Skeletal muscle satellite cell (primary cell): ENCODE measurements at regions not wholly inside any gene's neighbourhood (a gene's known extent, or its start where the extent isn't known, plus 50 kb on each side); places are given as distances from the start of the nearest gene placed in this dataset.
"Not testable (repeated sequence)": the region's sequence is repeated elsewhere in the genome, so short reads cannot be mapped to it uniquely, and the experiment has no call there.

Experiments used
- H3K27me3 ChIP-seq: 2 replicates; pipeline ENCODE4 v1.7.0; 2013; ENCODE audit warnings: low read length; ENCODE audit not compliant: control insufficient read depth, insufficient read depth
- H3K36me3 ChIP-seq: 2 replicates; pipeline ENCODE4 v1.7.0; 2013; ENCODE audit warnings: mild to moderate bottlenecking, control low read depth, low read length; ENCODE audit not compliant: insufficient read depth
- H3K4me1 ChIP-seq: 2 replicates; pipeline ENCODE4 v1.7.0; 2013; ENCODE audit warnings: low read length; ENCODE audit not compliant: control insufficient read depth, insufficient read depth
- H3K4me2 ChIP-seq: 2 replicates; pipeline ENCODE4 v1.7.0; 2013; ENCODE audit warnings: mild to moderate bottlenecking, low read length
- H3K4me3 ChIP-seq: 2 replicates; pipeline ENCODE4 v1.7.0; 2013; ENCODE audit warnings: low read length
- H3K9ac ChIP-seq: 2 replicates; pipeline ENCODE4 v1.7.0; 2013; ENCODE audit warnings: mild to moderate bottlenecking, low read depth, low read length, moderate library complexity
- H3K9me3 ChIP-seq: replicated peaks from 2 replicates; pipeline ENCODE4 v1.7.0; 2013; ENCODE audit warnings: mild to moderate bottlenecking, control low read depth, low read length

DNA sequence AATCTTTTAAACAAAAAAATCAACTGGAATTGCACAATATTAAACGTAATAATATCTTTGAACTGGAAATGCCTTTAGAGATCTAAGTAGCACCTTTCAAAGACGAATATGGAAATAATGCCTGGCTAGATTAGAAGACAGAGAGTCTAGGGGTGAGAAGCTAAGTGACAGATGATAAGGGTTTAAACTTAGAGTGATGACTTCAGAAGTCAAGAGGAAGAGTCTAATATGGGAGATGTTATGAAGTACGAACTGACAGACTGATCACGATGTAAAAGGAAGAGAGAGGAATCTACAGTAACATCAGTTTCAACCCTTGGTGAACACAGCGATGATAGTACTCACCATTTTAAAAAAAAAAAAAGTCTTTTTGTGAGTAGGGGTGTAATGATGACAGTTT is 57.9 kb downstream of the HINT1 start:
- Histone ChIP-seq H3K9ac (no peak overlapping the region), H3K4me2 (no peak overlapping the region), H3K27me3 (peaks cover 12% of the 10 kb centered on the region), H3K36me3 (no peaks in the 10 kb centered on the region), H3K4me1 (no peaks in the 10 kb centered on the region), H3K4me3 (no peak overlapping the region), H3K9me3 (no peaks in the 10 kb centered on the region)

DNA sequence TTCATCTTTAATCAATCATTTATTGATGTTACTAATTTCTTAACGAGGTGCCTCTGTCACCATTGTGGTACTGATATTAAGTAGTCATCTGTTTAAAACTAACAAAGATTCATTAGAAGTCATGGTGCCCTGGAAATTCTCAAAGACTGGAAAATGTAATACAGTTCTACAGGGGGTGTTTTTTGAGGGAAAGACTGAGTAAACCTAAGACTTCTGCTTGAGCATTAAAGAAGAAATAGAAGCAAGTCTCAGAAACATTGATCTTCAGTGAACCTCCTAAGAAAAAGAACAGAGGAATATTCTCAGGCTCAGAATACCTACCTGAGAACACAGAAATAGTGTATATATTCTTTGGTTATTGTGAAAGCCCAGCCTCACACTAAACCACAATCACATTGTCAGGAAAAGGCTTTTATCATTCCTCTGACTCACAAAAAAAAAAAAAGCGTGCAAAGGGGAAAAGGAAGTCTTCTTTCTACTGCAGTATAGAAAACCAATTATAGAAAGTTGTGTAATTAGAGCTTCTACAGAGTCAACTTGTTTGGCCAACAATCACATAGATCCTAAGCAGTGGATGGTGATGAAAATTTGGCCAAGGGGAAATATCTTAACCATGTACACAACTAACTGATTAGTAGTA is 60.8 kb downstream of the HINT1 start:
- no peak overlapping the region for H3K4me3 ChIP-seq
- H3K4me1 ChIP-seq: no peaks in the 10 kb centered on the region
- H3K36me3 ChIP-seq: no peaks in the 10 kb centered on the region
- H3K4me2 ChIP-seq: no peak overlapping the region
- no peaks in the 10 kb centered on the region for H3K9me3 ChIP-seq
- peaks cover 19% of the 10 kb centered on the region for H3K27me3 ChIP-seq
- H3K9ac ChIP-seq: no peak overlapping the region

DNA sequence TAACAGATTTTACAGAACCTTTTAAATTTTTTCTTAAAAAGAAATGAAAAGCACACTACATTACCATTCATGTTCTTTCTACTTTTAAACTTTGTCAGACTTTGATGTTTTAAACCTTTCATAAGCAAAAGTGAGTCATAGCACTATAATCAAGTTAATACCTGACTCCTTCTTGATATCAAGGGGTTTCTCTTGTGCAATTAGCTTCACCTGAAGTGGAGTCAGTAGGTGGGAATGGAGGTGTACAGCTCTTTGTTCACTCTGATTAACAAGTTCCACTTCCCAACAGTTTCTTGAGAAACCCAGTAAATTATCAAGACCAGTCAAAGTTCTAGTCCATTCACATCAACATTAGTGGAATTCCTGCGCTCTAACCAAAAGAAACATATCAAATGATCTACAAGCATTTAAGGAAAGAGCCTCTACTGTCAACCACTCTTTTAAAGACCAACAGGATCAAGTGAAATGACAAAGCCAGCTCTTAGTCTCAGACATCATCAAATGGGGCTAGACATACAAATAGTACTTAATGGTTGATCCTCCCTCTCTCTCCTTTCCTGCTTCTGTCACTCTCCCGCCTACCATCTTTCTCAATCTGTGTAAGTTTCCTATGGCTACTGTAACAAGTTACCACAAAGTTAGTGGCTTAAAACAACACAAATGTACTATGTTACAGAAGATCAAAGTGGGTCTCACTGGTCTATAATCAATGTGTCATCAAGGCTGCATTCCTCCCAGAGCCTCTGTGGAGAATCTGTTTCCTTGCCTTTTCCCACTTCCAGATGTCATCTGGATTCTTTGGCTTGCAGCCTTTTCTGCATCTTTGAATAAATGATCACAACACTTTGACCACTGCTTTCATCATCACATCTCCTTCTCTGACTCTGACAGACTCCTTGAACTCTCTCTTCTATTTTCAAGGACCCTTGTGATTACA is 68.0 kb downstream of the HINT1 start:
- Histone ChIP-seq H3K9ac (no peak overlapping the region), H3K4me1 (no peaks in the 10 kb centered on the region), H3K4me2 (no peak overlapping the region), H3K9me3 (no peaks in the 10 kb centered on the region), H3K27me3 (peaks cover 12% of the 10 kb centered on the region), H3K4me3 (no peak overlapping the region), H3K36me3 (no peaks in the 10 kb centered on the region)

DNA sequence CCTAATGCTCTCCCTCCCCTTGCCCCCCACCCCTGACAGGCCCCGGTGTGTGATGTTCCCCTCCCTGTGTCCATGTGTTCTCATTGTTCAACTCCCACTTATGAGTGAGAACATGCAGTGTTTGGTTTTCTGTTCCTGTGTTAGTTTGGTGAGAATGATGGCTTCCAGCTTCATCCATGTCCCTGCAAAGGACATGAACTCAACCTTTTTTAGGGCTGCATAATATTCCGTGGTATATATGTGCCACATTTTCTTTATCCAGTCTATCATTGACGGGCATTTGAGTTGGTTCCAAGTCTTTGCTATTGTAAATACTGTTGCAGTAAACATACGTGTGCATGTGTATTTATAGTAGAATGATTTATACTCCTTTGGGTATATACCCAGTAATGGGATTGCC is 69.5 kb downstream of the HINT1 start:
- not testable (repeated sequence) for H3K36me3 ChIP-seq, H3K4me2 ChIP-seq, H3K9ac ChIP-seq, H3K4me1 ChIP-seq, H3K9me3 ChIP-seq, H3K4me3 ChIP-seq
- peaks cover 12% of the 10 kb centered on the region for H3K27me3 ChIP-seq

DNA sequence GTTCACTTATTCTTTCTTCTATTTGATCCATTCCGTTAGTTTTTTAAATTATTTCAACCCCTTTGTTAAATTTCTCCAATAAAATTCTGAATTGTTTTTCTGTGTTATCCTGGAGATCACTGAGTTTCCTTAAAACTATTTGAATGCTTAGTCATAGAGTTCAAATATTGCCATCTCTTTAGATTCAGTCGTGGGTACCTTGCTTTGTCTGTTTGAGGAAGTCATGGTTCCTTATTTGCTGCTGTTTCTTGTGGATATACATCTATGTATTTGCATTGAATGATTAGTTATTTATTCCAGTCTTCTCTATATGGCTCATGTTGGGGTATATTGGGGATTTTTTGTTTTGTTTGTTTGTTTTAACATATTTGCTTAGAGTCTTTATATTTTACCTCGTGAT is 80.6 kb downstream of the HINT1 start:
- H3K9ac ChIP-seq: no peak overlapping the region
- no peak overlapping the region for H3K4me3 ChIP-seq
- H3K9me3 ChIP-seq: no peaks in the 10 kb centered on the region
- no peaks in the 10 kb centered on the region for H3K4me1 ChIP-seq
- no peak overlapping the region for H3K4me2 ChIP-seq
- no peaks in the 10 kb centered on the region for H3K27me3 ChIP-seq
- H3K36me3 ChIP-seq: no peaks in the 10 kb centered on the region

DNA sequence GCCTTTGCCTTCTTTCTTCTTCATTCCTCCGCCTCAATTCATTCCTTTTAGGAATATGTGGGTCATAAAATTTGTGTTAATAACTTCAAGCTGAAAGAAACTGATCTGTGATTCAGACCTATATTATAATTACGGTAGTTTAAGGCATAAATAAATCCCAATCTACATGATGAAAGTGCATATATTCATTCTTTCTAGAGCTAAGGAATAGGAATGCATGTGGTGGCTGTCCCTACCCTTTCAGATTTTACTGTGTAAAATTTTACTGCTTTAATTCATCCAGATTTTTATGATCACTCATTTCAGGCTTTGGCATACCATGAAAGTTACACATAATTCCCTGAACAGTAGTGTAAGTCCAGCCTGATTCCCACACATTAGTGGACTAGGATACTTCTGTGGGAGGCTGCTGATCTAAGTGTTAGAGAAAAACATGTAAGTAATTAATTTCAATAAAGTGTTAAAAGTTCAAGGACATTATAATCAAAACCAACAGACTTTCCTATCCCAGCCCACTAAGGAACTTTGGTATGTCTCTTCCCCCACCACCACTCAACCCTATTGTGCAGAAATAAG is 83.1 kb downstream of the HINT1 start:
- Histone ChIP-seq H3K4me1 (no peaks in the 10 kb centered on the region), H3K4me2 (no peak overlapping the region), H3K4me3 (no peak overlapping the region), H3K9ac (no peak overlapping the region), H3K9me3 (no peaks in the 10 kb centered on the region), H3K36me3 (no peaks in the 10 kb centered on the region), H3K27me3 (no peaks in the 10 kb centered on the region)

DNA sequence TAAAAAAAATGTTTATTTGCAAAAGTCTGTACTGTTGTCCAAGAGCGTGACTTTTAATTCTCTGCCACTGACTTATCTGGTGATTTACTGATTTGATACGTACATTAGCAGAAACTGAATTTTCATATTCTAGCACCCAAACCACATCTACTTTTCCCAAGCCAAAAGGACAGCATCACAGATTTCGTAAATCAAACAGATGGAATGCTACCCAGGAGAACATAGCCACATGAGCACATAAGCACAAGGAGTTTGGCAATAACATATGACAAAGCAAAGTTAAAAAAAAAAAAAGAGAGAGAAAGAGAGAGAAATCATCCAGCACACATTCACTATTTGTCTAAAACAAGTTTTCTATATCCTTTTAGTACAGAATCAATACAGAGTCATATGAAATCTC is 83.7 kb downstream of the HINT1 start:
- Histone ChIP-seq H3K27me3 (no peaks in the 10 kb centered on the region), H3K4me3 (no peak overlapping the region), H3K4me2 (no peak overlapping the region), H3K4me1 (no peaks in the 10 kb centered on the region), H3K36me3 (no peaks in the 10 kb centered on the region), H3K9me3 (no peaks in the 10 kb centered on the region), H3K9ac (no peak overlapping the region)

DNA sequence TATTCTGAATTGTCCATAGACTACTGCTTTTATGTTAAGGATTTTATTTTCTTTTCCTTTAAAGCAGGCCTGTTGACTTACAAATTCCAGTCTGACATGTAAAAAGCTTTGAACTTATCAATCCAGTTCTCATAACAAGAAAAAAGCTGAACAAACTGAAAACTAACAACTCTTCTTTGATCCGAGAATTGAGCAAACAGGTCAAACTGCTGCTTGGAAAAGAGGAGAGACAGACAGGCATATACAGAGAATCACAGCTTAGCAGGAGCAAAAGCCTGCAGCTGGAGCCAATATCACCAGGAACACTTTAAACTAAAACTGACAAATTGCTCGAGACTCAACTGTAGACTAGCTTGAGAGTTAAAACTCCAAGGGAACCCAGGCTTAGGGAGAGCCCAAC is 85.8 kb downstream of the HINT1 start:
- Histone ChIP-seq H3K36me3 (no peaks in the 10 kb centered on the region), H3K4me1 (no peaks in the 10 kb centered on the region), H3K4me3 (no peak overlapping the region), H3K27me3 (no peaks in the 10 kb centered on the region), H3K4me2 (no peak overlapping the region), H3K9me3 (no peaks in the 10 kb centered on the region), H3K9ac (no peak overlapping the region)

DNA sequence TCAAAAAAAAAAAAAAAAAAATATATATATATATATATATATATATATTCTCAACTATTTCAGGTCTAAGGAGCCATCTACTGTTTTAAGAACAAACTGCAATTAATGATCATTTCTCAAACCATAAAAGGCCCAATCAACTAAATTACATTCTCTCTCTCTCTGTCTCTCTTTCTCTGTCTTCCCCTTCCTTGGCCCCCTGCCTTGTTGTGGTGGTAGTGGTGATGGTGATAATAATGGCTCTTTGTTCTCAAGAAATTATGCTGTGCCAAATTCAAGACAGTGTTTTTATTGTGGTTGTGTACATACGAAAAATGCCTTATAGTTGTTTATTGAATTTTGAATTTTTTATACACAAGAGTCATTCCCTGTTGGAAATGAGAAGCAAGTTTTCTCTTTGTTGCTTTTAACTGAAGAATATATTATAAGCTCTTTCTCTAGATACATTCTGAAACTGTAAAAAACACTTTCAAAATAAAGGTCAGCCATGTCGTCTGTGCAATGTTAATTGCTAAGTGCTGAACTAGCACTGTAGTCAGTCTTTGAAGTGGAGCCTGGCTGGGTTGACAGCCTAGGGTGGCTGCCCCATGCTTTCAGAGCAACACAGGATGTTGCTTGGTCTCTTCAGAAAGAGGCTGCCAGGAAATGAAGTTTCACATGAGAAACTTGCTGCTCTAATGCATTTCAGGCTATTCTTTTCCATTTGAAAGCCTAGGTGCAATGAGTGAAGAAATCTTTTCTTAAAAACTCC is 96.0 kb downstream of the HINT1 start:
- Histone ChIP-seq H3K4me3 (no peak overlapping the region), H3K36me3 (no peaks in the 10 kb centered on the region), H3K27me3 (no peaks in the 10 kb centered on the region), H3K9ac (no peak overlapping the region), H3K4me1 (no peaks in the 10 kb centered on the region), H3K9me3 (no peaks in the 10 kb centered on the region), H3K4me2 (no peak overlapping the region)

DNA sequence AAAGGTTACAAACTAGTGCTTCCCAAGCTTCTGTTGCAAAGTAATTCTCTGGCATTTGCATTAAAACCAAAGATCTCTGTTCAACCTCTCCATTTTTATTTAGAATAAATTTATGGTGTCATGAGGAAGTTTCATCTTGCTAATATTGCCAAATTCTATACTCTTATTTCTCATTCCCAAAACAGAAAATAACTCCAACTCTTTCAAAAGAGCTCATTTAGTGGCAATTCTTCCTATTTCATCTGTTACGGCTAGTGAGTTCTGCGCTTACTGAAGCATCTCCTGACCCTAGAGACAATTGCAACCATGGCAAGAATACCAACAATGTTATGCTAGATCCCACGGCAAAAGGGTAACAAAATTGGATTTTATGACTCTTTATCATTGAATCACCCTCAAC is 97.0 kb downstream of the HINT1 start:
- Histone ChIP-seq H3K4me1 (no peaks in the 10 kb centered on the region), H3K4me3 (no peak overlapping the region), H3K4me2 (no peak overlapping the region), H3K9ac (no peak overlapping the region), H3K36me3 (no peaks in the 10 kb centered on the region), H3K27me3 (no peaks in the 10 kb centered on the region), H3K9me3 (no peaks in the 10 kb centered on the region)

DNA sequence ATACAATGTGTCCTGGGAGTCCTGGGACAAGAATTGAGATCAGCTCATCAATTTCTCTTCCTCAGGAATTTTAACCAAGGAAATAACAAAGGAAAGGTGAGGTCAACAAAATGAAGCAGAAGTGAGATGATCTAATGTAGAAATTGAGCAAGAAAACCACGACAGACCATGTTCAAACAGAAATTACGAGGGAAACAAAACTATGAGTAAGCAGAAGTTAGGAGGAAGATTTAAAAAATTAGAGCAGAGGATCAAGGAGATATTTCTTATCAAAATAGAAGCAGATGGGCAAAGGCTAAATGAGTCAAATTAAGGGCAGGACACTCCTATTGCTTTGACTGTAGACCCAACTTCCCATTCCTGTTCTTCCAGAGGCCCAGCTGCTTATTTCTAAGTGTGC is 97.4 kb downstream of the HINT1 start:
- H3K4me2 ChIP-seq: no peak overlapping the region
- H3K4me3 ChIP-seq: no peak overlapping the region
- H3K9ac ChIP-seq: no peak overlapping the region
- no peaks in the 10 kb centered on the region for H3K4me1 ChIP-seq
- no peaks in the 10 kb centered on the region for H3K36me3 ChIP-seq
- H3K27me3 ChIP-seq: no peaks in the 10 kb centered on the region
- H3K9me3 ChIP-seq: no peaks in the 10 kb centered on the region
